ENCODE measurements at regions not wholly inside any gene's neighbourhood (a gene's known extent, or its start where the extent isn't known, plus 50 kb on each side); places are given as distances from the start of the nearest gene placed in this dataset.

GRCh38 chr3:20904671-20905070 is 718.7 kb upstream of the SGO1 start:
- Histone ChIP-seq H3F3A (ENCODE audit: insufficient read depth, low read length, poor library complexity, severe bottlenecking) (no peaks in the 10 kb centered on the region), H3K27me3 (ENCODE audit: insufficient read depth, low read depth, low read length) (no peaks in the 10 kb centered on the region), H4K20me1 (ENCODE audit: insufficient read depth) (no peaks in the 10 kb centered on the region), H3K9me2 (ENCODE audit: insufficient read depth, low read length) (no peaks in the 10 kb centered on the region), H3K27ac (ENCODE audit: low read length) (no peak overlapping the region), H2AFZ (ENCODE audit: low read depth, low read length) (no peak overlapping the region), H3K4me2 (ENCODE audit: low read length) (no peak overlapping the region), H3K36me3 (ENCODE audit: insufficient read depth, low read length) (no peaks in the 10 kb centered on the region), H3K79me2 (replicated peaks; ENCODE audit: insufficient read depth, low read length) (no peaks in the 10 kb centered on the region), H3K4me3 (ENCODE audit: low read length) (no peak overlapping the region), H3K9ac (ENCODE audit: low read length) (no peak overlapping the region), H3K9me3 (ENCODE audit: low read length) (no peaks in the 10 kb centered on the region)
- TF ChIP-seq EP300 (conservative IDR thresholded peaks at IDR 0.05; ENCODE audit: poor library complexity, severe bottlenecking), result no peak
- TF ChIP-seq CTCF (IDR thresholded peaks at IDR 0.05; ENCODE audit: poor library complexity, severe bottlenecking), result no peak
- TF ChIP-seq TAF1 (IDR thresholded peaks at IDR 0.05; ENCODE audit: low read depth), result no peak
- no peak for TF ChIP-seq RAD21 (conservative IDR thresholded peaks at IDR 0.05)
- TF ChIP-seq SMC3 (conservative IDR thresholded peaks at IDR 0.05; ENCODE audit: poor library complexity), result no peak
- no peak for TF ChIP-seq EZH2 (IDR thresholded peaks at IDR 0.05; ENCODE audit: borderline replicate concordance, insufficient read depth, low read length, poor library complexity, severe bottlenecking)
- no peak for TF ChIP-seq REST (IDR thresholded peaks at IDR 0.05; ENCODE audit: borderline replicate concordance)
- TF ChIP-seq POLR2AphosphoS5 (IDR thresholded peaks at IDR 0.05), result no peak
- TF ChIP-seq MXI1 (conservative IDR thresholded peaks at IDR 0.05; ENCODE audit: poor library complexity, severe bottlenecking), result no peak

- Histone ChIP-seq H2AFZ (ENCODE audit: low read depth, low read length) (no peak overlapping the region), H3K9me3 (ENCODE audit: low read length) (no peaks in the 10 kb centered on the region), H3K4me3 (ENCODE audit: low read length) (no peak overlapping the region), H4K20me1 (ENCODE audit: insufficient read depth) (no peaks in the 10 kb centered on the region), H3K9me2 (ENCODE audit: insufficient read depth, low read length) (no peaks in the 10 kb centered on the region), H3K9ac (ENCODE audit: low read length) (no peak overlapping the region), H3K79me2 (replicated peaks; ENCODE audit: insufficient read depth, low read length) (no peaks in the 10 kb centered on the region), H3K36me3 (ENCODE audit: insufficient read depth, low read length) (no peaks in the 10 kb centered on the region), H3K4me2 (ENCODE audit: low read length) (no peak overlapping the region), H3F3A (ENCODE audit: insufficient read depth, low read length, poor library complexity, severe bottlenecking) (no peaks in the 10 kb centered on the region), H3K27ac (ENCODE audit: low read length) (no peak overlapping the region), H3K27me3 (ENCODE audit: insufficient read depth, low read depth, low read length) (no peaks in the 10 kb centered on the region)
- no peak for TF ChIP-seq RAD21 (conservative IDR thresholded peaks at IDR 0.05)
- TF ChIP-seq MXI1 (conservative IDR thresholded peaks at IDR 0.05; ENCODE audit: poor library complexity, severe bottlenecking), result no peak
- no peak for TF ChIP-seq TAF1 (IDR thresholded peaks at IDR 0.05; ENCODE audit: low read depth)
- TF ChIP-seq CTCF (IDR thresholded peaks at IDR 0.05; ENCODE audit: poor library complexity, severe bottlenecking), result no peak
- no peak for TF ChIP-seq SMC3 (conservative IDR thresholded peaks at IDR 0.05; ENCODE audit: poor library complexity)
- no peak for TF ChIP-seq EZH2 (IDR thresholded peaks at IDR 0.05; ENCODE audit: borderline replicate concordance, insufficient read depth, low read length, poor library complexity, severe bottlenecking)
- no peak for TF ChIP-seq EP300 (conservative IDR thresholded peaks at IDR 0.05; ENCODE audit: poor library complexity, severe bottlenecking)
- no peak for TF ChIP-seq REST (IDR thresholded peaks at IDR 0.05; ENCODE audit: borderline replicate concordance)
- no peak for TF ChIP-seq POLR2AphosphoS5 (IDR thresholded peaks at IDR 0.05)
Observed at GRCh38 chr3:20898962-20899361, 713.0 kb upstream of the SGO1 start.

All from neural cell (in vitro differentiated cells).